GM18505 (cell line): ENCODE measurements at regions not wholly inside any gene's neighbourhood (a gene's known extent, or its start where the extent isn't known, plus 50 kb on each side); places are given as distances from the start of the nearest gene placed in this dataset.
"Not testable (repeated sequence)": the region's sequence is repeated elsewhere in the genome, so short reads cannot be mapped to it uniquely, and the experiment has no call there.

Experiments
- ATAC-seq: cut with Tn5 transposase; IDR thresholded peaks from one replicate; pipeline ENCODE4 v1.9.1; 2021; ENCODE audit not compliant: unreplicated experiment
- POLR2A ChIP-seq: IDR thresholded peaks from 4 replicates; pipeline ENCODE4 v1.6.1; 2011; ENCODE audit warnings: borderline replicate concordance; ENCODE audit not compliant: insufficient read depth, insufficient read length; ENCODE audit errors: extremely low read depth

DNA sequence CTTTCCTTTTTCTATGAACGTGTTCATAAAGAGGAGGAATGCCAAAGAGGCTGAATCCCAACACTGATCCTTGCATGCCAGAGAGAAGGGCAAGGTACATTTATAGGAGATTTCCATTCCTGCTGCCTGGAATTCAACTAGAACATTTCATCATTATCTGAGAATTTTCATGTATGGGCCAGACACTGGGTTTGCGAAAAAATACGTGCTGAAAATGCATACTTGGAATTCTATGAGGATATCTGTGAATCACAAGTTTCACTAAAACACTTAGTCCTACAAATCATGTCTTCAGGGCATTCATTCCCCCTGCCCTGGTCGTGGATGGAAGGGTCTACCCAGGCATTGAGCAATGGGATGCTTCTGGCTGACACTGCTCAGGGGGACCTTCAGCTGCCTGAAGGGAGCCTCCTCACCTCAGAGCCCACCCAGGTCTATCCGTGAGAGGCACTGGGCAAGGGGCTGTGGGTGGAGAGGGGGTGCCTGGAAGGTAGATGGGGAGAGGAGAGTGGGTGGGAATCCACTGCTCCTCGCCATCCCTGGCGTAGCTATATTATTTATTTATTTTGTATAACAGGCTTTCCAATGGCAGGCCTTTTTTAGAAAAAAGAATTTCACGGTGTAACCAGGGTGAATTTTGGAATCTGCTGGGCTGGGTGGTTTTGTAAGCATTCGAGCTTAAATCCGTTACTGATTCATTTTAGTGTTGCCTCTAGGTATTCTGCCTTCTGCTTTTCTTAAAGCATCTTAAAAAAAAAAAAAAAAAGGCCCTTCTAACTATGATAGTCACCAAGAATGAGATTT, 560.6 kb upstream of the ID2 start:
- no peak for TF ChIP-seq POLR2A
- ATAC-seq = no peak

DNA sequence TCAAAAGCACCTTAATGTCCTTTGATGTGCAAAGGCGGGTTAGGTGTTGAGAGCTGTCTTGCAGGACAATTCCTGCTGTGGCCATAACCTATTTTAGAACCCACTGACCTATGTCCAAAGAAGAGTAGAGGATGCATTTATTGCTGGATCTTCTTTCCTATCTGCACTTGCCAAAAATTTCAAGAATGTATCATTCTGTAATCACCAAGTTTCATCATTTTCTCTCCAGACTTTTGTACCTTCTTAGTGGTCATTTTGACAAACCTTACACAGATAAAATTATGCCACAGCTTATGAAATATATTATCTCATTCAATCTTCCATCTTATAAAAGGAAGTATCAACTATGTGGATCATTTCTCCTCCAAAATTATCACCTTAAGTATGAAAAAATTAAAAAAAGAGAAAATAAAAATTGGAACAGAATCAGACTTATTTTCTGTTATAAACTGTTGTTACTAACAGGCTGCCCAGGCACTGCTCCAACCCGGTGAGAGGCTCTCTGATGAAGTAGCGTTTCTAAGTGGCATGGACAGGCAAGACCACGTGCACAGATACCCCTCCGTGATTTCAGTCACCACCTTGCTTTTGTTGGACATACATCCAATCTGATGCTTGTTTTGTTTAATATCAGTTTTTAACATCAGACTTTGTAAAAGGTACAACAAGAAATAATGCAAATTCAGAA, 559.9 kb upstream of the ID2 start:
- ATAC-seq = no peak
- no peak for TF ChIP-seq POLR2A

DNA sequence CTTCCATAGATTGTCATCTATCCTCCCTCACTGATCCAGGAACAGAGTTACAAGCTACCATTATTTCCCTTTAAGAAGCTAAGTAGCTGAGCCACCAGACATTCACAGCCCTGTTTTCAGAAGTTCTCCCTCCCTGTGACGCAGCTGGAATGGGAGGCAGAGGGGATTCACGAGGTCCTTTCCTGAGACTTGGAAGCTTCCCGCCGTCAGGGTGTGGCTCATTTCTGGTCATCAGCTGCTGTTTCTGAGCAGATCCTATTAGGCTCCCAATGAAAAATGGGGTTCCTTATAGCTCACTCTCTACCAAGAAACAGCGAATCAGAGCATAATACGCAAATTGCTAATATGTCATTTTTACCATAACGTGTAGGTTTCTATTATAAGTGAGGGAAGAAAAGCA, 559.3 kb upstream of the ID2 start:
- TF ChIP-seq POLR2A = no peak
- no peak for ATAC-seq

GRCh38 chr2:8123464-8123863, 558.4 kb upstream of the ID2 start:
- no peak for ATAC-seq

GRCh38 chr2:8125741-8126711, 555.8 kb upstream of the ID2 start:
- TF ChIP-seq POLR2A = no peak
- ATAC-seq = no peak

More at GRCh38 chr2:8123464-8123863, 558.4 kb upstream of the ID2 start:
- TF ChIP-seq POLR2A = no peak

DNA sequence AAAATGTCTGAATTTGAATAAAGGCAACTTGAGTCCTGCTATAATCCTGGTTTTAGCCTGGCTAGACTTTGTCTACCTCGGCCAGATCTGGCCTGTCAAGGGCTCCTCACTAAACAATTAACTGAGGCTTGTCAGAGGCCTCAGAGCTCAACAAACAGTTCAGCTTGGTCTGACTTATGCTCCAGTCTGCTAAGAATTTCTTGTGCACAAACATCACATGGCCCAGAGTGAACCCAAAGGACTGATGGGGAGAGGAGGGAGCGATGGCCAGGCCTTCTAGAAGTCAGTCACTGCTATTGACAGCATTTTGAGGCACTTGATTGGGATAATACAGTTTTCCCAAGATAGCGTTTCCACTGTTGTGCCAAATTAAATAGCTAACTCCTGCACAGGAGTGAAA, 555.1 kb upstream of the ID2 start:
- TF ChIP-seq POLR2A = no peak
- no peak for ATAC-seq

- not testable (repeated sequence) for ATAC-seq
Measured at GRCh38 chr2:8131423-8131822, 550.4 kb upstream of the ID2 start.

DNA sequence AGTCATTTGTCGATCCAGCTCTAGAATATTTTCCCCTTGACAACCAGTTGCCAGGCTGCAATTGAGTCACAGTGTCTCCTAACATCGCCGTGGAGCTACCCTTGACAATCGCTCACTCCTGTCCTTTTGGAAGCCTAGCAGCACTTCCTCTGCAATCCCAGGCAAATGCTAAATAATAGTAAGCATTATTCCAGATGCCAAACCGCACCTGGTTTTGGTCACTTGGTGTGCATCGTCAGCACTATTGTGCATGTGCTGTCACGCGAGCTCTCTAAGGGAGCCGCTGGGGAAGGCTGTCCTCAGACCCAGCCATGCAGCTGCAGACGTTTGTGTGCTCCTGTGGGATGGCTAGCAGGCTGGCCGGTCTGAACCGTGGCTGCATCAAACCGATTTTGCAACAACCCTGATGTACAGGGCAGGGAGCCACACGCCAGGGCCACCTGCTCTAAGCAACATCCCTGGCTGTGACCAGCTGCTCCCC, 549.5 kb upstream of the ID2 start:
- no peak for TF ChIP-seq POLR2A
- ATAC-seq = no peak

- no peak for ATAC-seq
- no peak for TF ChIP-seq POLR2A
Measured at GRCh38 chr2:8132879-8133278, 549.0 kb upstream of the ID2 start.

GRCh38 chr2:8133363-8133762, 548.5 kb upstream of the ID2 start:
- ATAC-seq = no peak
- no peak for TF ChIP-seq POLR2A

GRCh38 chr2:8133913-8134472, 547.9 kb upstream of the ID2 start:
- ATAC-seq = no peak
- TF ChIP-seq POLR2A = no peak

DNA sequence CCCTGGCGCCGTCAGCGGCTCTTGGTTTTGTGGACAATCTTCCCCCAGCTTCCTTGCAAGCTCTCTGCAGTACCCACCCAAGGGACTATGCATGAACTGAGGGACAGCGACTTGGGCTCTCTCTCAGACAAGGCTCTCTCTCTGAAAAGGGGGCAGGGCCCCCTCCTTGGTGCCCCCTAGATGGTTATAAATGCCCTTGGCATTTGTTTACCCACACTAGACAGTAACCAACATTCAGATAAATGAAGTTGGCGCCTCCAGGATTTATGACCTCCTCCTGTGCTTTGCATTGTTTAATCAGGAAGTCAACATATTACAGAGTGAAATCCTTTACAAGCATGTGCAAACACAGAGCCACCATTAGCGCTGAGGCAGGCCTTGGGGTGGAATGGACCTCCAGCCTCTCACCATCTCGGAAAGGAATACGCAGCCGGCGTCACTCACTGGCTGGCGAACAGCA, 547.4 kb upstream of the ID2 start:
- no peak for ATAC-seq
- no peak for TF ChIP-seq POLR2A
